HEK293 (cell line): ENCODE measurements at regions not wholly inside any gene's neighbourhood (a gene's known extent, or its start where the extent isn't known, plus 50 kb on each side); places are given as distances from the start of the nearest gene placed in this dataset.

Experiments used
- CTCF ChIA-PET: fragments of 350-600 bp; formaldehyde crosslinking; extraction: SDS; loops from one replicate; lab custom pipeline; 2021; ENCODE audit warnings: antibody characterized with exemption; lab: Yijun Ruan, JAX
- POLR2A ChIA-PET: fragments of 300-600 bp; formaldehyde crosslinking; extraction: SDS; loops from one replicate; lab custom pipeline; 2020; ENCODE audit warnings: antibody characterized with exemption, inconsistent platforms; lab: Yijun Ruan, JAX
- H3K27ac ChIP-seq: fragments of 200-500 bp; sonication (Bioruptor generic); 2 replicates; pipeline ENCODE4 v1.5.1; 2014; ENCODE audit warnings: low read depth, low read length, control low read depth, inconsistent platforms; ENCODE audit errors: extremely low read depth
- H3K36me3 ChIP-seq, 2 experiments: fragments of 200-500 bp in 1 of 2; sonication (Bioruptor generic) in 1 of 2; 1 replicate in 1 of 2; 2 replicates in 1 of 2; pipeline ENCODE4 v1.5.1; 2014 to 2017; ENCODE audit warnings: inconsistent platforms in 2 of 2, low read length in 2 of 2; ENCODE audit not compliant: control insufficient read depth in 2 of 2, insufficient read depth in 1 of 2
- H3K4me1 ChIP-seq: fragments of 200-500 bp; sonication (Bioruptor generic); 2 replicates; pipeline ENCODE4 v1.5.1; 2014; ENCODE audit warnings: mild to moderate bottlenecking, low read length, inconsistent platforms; ENCODE audit not compliant: control insufficient read depth, insufficient read depth
- H3K4me3 ChIP-seq: 2 replicates; pipeline ENCODE4 v1.5.1; 2011; ENCODE audit warnings: low read depth, mild to moderate bottlenecking, control low read depth, low read length, moderate library complexity
- H3K9me3 ChIP-seq: fragments of 200-500 bp; sonication (Bioruptor generic); 2 replicates; pipeline ENCODE4 v1.5.1; 2014; ENCODE audit warnings: low read depth, low read length, inconsistent platforms; ENCODE audit not compliant: control insufficient read depth, insufficient read depth
- GLIS2 ChIP-seq: fragments of 450-650 bp; formaldehyde crosslinking; IDR thresholded peaks from 2 replicates; pipeline ENCODE4 v1.5.1; 2016; ENCODE audit warnings: missing biosample characterization, missing genetic modification characterization
- HOXD13 ChIP-seq: sonication (generic); formaldehyde crosslinking; IDR thresholded peaks from 2 replicates; pipeline ENCODE4 v1.8.0; 2022; ENCODE audit warnings: missing genetic modification reagents, borderline replicate concordance
- KLF16 ChIP-seq: fragments of 450-650 bp; formaldehyde crosslinking; IDR thresholded peaks from 2 replicates; pipeline ENCODE4 v1.5.1; 2017; ENCODE audit warnings: missing biosample characterization, missing genetic modification characterization
- KLF7 ChIP-seq: fragments of 450-650 bp; formaldehyde crosslinking; IDR thresholded peaks from 2 replicates; pipeline ENCODE4 v1.5.1; 2016; ENCODE audit warnings: missing biosample characterization, missing genetic modification characterization, borderline replicate concordance
- PRDM4 ChIP-seq: fragments of 450-650 bp; formaldehyde crosslinking; IDR thresholded peaks from 2 replicates; pipeline ENCODE4 v1.5.1; 2017; ENCODE audit warnings: missing biosample characterization, missing genetic modification characterization
- REPIN1 ChIP-seq: fragments of 450-650 bp; formaldehyde crosslinking; IDR thresholded peaks from 2 replicates; pipeline ENCODE4 v1.5.1; 2017; ENCODE audit warnings: missing biosample characterization, missing genetic modification characterization, low read depth
- REST ChIP-seq: fragments of 450-650 bp; formaldehyde crosslinking; IDR thresholded peaks from 2 replicates; pipeline ENCODE4 v1.5.1; 2016; ENCODE audit warnings: missing biosample characterization, missing genetic modification characterization
- TCF7L2 ChIP-seq: IDR thresholded peaks from 2 replicates; pipeline ENCODE4 v1.6.1; 2011; ENCODE audit warnings: low read depth, mild to moderate bottlenecking, inconsistent platforms, low read length, moderate library complexity, borderline replicate concordance
- ZBTB8A ChIP-seq: fragments of 450-650 bp; formaldehyde crosslinking; IDR thresholded peaks from 2 replicates; pipeline ENCODE4 v1.5.1; 2016; ENCODE audit warnings: missing biosample characterization, missing genetic modification characterization
- ZFP41 ChIP-seq: fragments of 450-650 bp; formaldehyde crosslinking; IDR thresholded peaks from 2 replicates; pipeline ENCODE4 v1.5.1; 2016; ENCODE audit warnings: missing biosample characterization, missing genetic modification characterization, borderline replicate concordance
- ZNF19 ChIP-seq: fragments of 450-650 bp; formaldehyde crosslinking; IDR thresholded peaks from 2 replicates; pipeline ENCODE4; 2016; ENCODE audit warnings: missing biosample characterization, missing genetic modification characterization, low read depth
- ZNF292 ChIP-seq: fragments of 450-650 bp; formaldehyde crosslinking; IDR thresholded peaks from 2 replicates; pipeline ENCODE4 v1.5.1; 2016; ENCODE audit warnings: low read depth, missing biosample characterization, missing genetic modification characterization, borderline replicate concordance
- ZNF513 ChIP-seq: fragments of 450-650 bp; IDR thresholded peaks from 2 replicates; pipeline ENCODE4 v1.5.1; 2018; ENCODE audit warnings: missing biosample characterization, missing genetic modification characterization
- ZNF560 ChIP-seq: fragments of 450-650 bp; formaldehyde crosslinking; IDR thresholded peaks from 2 replicates; pipeline ENCODE4 v1.5.1; 2017; ENCODE audit warnings: missing biosample characterization, missing genetic modification characterization, borderline replicate concordance
- ZNF561 ChIP-seq: fragments of 450-650 bp; IDR thresholded peaks from 2 replicates; pipeline ENCODE4 v1.5.1; 2018; ENCODE audit warnings: missing biosample characterization, missing genetic modification characterization, borderline replicate concordance
- ZNF658 ChIP-seq: fragments of 450-650 bp; formaldehyde crosslinking; IDR thresholded peaks from 2 replicates; pipeline ENCODE4; 2016; ENCODE audit warnings: missing biosample characterization, missing genetic modification characterization
- ZNF677 ChIP-seq: fragments of 450-650 bp; IDR thresholded peaks from 2 replicates; pipeline ENCODE4 v1.5.0; 2018; ENCODE audit warnings: missing biosample characterization, mild to moderate bottlenecking, missing genetic modification characterization, moderate library complexity
- ZNF768 ChIP-seq: fragments of 450-650 bp; formaldehyde crosslinking; IDR thresholded peaks from 2 replicates; pipeline ENCODE4 v1.5.1; 2018; ENCODE audit warnings: missing biosample characterization, mild to moderate bottlenecking, missing genetic modification characterization
- ZNF785 ChIP-seq: fragments of 450-650 bp; formaldehyde crosslinking; IDR thresholded peaks from 2 replicates; pipeline ENCODE4 v1.5.1; 2016; ENCODE audit warnings: missing biosample characterization, missing genetic modification characterization

- CTCF ChIA-PET = no interaction called here
- H3K9me3 ChIP-seq = no peaks in the 10 kb centered on the region
- no peak for TF ChIP-seq GLIS2 (tag by site-specific recombination)
- TF ChIP-seq ZNF658 (tag by site-specific recombination) = no peak
- no peak for TF ChIP-seq ZBTB8A (tag by site-specific recombination)
- TF ChIP-seq ZNF561 = no peak
- POLR2A ChIA-PET = no interaction called here
- H3K27ac ChIP-seq = no peak overlapping the region
- H3K4me3 ChIP-seq = no peak overlapping the region
- no peaks in the 10 kb centered on the region for H3K4me1 ChIP-seq
- no peaks in the 10 kb centered on the region for H3K36me3 ChIP-seq
Measured at GRCh38 chr10:131424836-131425491, 113.4 kb upstream of the TCERG1L start.

- Histone ChIP-seq H3K4me1 (no peaks in the 10 kb centered on the region), H3K36me3 (no peaks in the 10 kb centered on the region), H3K9me3 (no peaks in the 10 kb centered on the region), H3K27ac (no peak overlapping the region), H3K4me3 (no peak overlapping the region)
- TF ChIP-seq ZNF292 (no peak), REST (0 out of 2 replicates have a peak, but pooled peaks have one; percentile 46), ZNF768 (tag by site-specific recombination) (no peak)
- POLR2A ChIA-PET = no interaction called here
- CTCF ChIA-PET = no interaction called here
Measured at GRCh38 chr10:131425752-131426533, 114.4 kb upstream of the TCERG1L start.

- TF ChIP-seq ZNF513 (tag by site-specific recombination) (no peak), ZNF677 (no peak)
- Histone ChIP-seq H3K9me3 (no peaks in the 10 kb centered on the region), H3K4me3 (no peak overlapping the region), H3K27ac (no peak overlapping the region), H3K36me3 (no peaks in the 10 kb centered on the region), H3K4me1 (no peaks in the 10 kb centered on the region)
- POLR2A ChIA-PET = no interaction called here
- CTCF ChIA-PET = no interaction called here
Measured at GRCh38 chr10:131426534-131426898, 115.0 kb upstream of the TCERG1L start.

- POLR2A ChIA-PET = no interaction called here
- Histone ChIP-seq H3K4me1 (no peaks in the 10 kb centered on the region), H3K9me3 (no peaks in the 10 kb centered on the region), H3K4me3 (no peak overlapping the region), H3K27ac (no peak overlapping the region), H3K36me3 (no peaks in the 10 kb centered on the region)
- TF ChIP-seq ZNF560 (tag by site-specific recombination) (no peak), ZNF785 (tag by site-specific recombination) (no peak), HOXD13 (peak; percentile 41; the same call in 1 of the 2 replicates), KLF16 (tag by site-specific recombination) (no peak), ZNF768 (tag by site-specific recombination) (no peak), PRDM4 (no peak), KLF7 (tag by site-specific recombination) (no peak), REPIN1 (tag by site-specific recombination) (no peak), ZFP41 (tag by site-specific recombination) (no peak), TCF7L2 (peak; percentile 60; the same call in 1 of the 2 replicates), ZNF19 (tag by site-specific recombination) (no peak)
- CTCF ChIA-PET = interaction anchor here (0.7 kb wide), 1 partner anchor 27 kb away, joined by 4 read pairs; no protein-coding TSS in a partner anchor
Measured at GRCh38 chr10:131427281-131427680, 115.8 kb upstream of the TCERG1L start.
